A549 (cell line): ENCODE measurements at regions not wholly inside any gene's neighbourhood (a gene's known extent, or its start where the extent isn't known, plus 50 kb on each side); places are given as distances from the start of the nearest gene placed in this dataset.

Source experiments
- ATAC-seq, 2 experiments: fragments of 200-7000 bp in 1 of 2; fragments of >200 bp in 1 of 2; cut with Nextera tagmentation in 1 of 2; cut with Tn5 transposase in 1 of 2; 3 replicates each; pipeline versions ENCODE4 v1.8.0 to v1.9.1; 2018 to 2020; ENCODE audit warnings: mild to moderate bottlenecking in 1 of 2, moderate library complexity in 1 of 2
- CTCF ChIA-PET: fragments of 300-600 bp; sonication (Branson Sonifier 250); formaldehyde crosslinking; extraction: SDS; loops from one replicate; lab custom pipeline; 2021; ENCODE audit warnings: antibody characterized with exemption, inconsistent platforms; lab: Yijun Ruan, JAX
- POLR2A ChIA-PET: fragments of 350-600 bp; formaldehyde crosslinking; extraction: SDS; loops from one replicate; lab custom pipeline; 2021; ENCODE audit warnings: antibody characterized with exemption, inconsistent platforms; lab: Yijun Ruan, JAX
- DNase-seq, 2 experiments: peaks; one replicate each; pipeline versions ENCODE4 v3.0.0 to v3.0.0-alpha.2; 2011 to 2016; ENCODE audit warnings: low read depth in 1 of 2, low spot score in 1 of 2
- FAIRE-seq: peaks from 2 replicates; lab custom pipeline; 2011; peaks lifted over from hg19 to GRCh38; lab: Jason Lieb, UNC
- H3K27ac ChIP-seq, 2 experiments: fragments of >200 bp; sonication (Bioruptor Twin); formaldehyde crosslinking; 3 replicates each; pipeline ENCODE4 v1.5.1; 2016 to 2017
- H3K4me1 ChIP-seq: fragments of >200 bp; sonication (Bioruptor Twin); formaldehyde crosslinking; 3 replicates; pipeline ENCODE4 v1.6.1; 2016
- H3K4me2 ChIP-seq: fragments of >200 bp; sonication (Bioruptor Twin); formaldehyde crosslinking; 3 replicates; pipeline ENCODE4 v1.6.1; 2016
- H3K4me3 ChIP-seq: fragments of >200 bp; sonication (Bioruptor Twin); formaldehyde crosslinking; 3 replicates; pipeline ENCODE4 v1.5.1; 2016
- H3K9me3 ChIP-seq: fragments of >200 bp; sonication (Bioruptor Twin); formaldehyde crosslinking; 3 replicates; pipeline ENCODE4 v1.6.1; 2016
- CTCF ChIP-seq: fragments of >200 bp; sonication (Bioruptor Twin); formaldehyde crosslinking; IDR thresholded peaks from 3 replicates; pipeline ENCODE4 v1.5.1; 2016
- E2F6 ChIP-seq: IDR thresholded peaks from 2 replicates; pipeline ENCODE4 v1.6.1; 2012; ENCODE audit warnings: low read depth, borderline replicate concordance
- EP300 ChIP-seq, 2 experiments: fragments of >200 bp; sonication (Bioruptor Twin); formaldehyde crosslinking; IDR thresholded peaks; 2 replicates in 1 of 2; 3 replicates in 1 of 2; pipeline ENCODE4 v1.6.1; 2016 to 2017
- JUN ChIP-seq, 2 experiments: fragments of >200 bp; sonication (Bioruptor Twin); formaldehyde crosslinking; IDR thresholded peaks; 2 replicates in 1 of 2; 3 replicates in 1 of 2; pipeline ENCODE4 v1.6.1; 2016 to 2017
- MAX ChIP-seq: IDR thresholded peaks from 2 replicates; pipeline ENCODE4 v1.6.1; 2012
- RAD21 ChIP-seq, 2 experiments: fragments of >200 bp in 1 of 2; sonication (Bioruptor Twin) in 1 of 2; formaldehyde crosslinking in 1 of 2; IDR thresholded peaks in 1 of 2; conservative IDR thresholded peaks in 1 of 2; 2 replicates in 1 of 2; 3 replicates in 1 of 2; pipeline ENCODE4 v1.6.1; 2012 to 2018; ENCODE audit warnings: inconsistent platforms in 1 of 2
- SMC3 ChIP-seq: fragments of >200 bp; sonication (Bioruptor Twin); formaldehyde crosslinking; IDR thresholded peaks from 3 replicates; pipeline ENCODE4 v1.6.1; 2018; ENCODE audit warnings: inconsistent platforms
- WGBS: methylation state at CpG from one replicate; pipeline ENCODE4 v1.1.6; 2017; ENCODE audit errors: missing lambda C conversion rate; 5-methylcytosine and 5-hydroxymethylcytosine counted together
- small RNA-seq, 6 experiments: library from RNA; depleted of rRNA; stranded (forward); fragments of <200 nt; gene quantifications; one replicate each; pipeline ENCODE3, GENCODE V24; 2012

- peak; percentile 76 for TF ChIP-seq SMC3
- peak; percentile 90 for TF ChIP-seq MAX
- no peak for TF ChIP-seq EP300 (IDR thresholded peaks at IDR 0.05)
- peak; percentile 87 for TF ChIP-seq E2F6
- TF ChIP-seq JUN (IDR thresholded peaks at IDR 0.05) = no peak
- TF ChIP-seq RAD21 (conservative IDR thresholded peaks at IDR 0.05 in 1 of 2, IDR thresholded peaks at IDR 0.05 in 1 of 2) = peak; percentile 72 to 75
- TF ChIP-seq CTCF = peak; percentile 73
- CTCF ChIA-PET = interaction anchor here (0.5 to 7.5 kb wide), 36 partner anchors 8 to 776 kb away, joined by 3 to 105 read pairs (median 4); partner anchors contain the start of gene MBIP
- Histone ChIP-seq H3K4me3 (no peak overlapping the region), H3K9me3 (no peaks in the 10 kb centered on the region), H3K4me2 (no peak overlapping the region), H3K4me1 (no peaks in the 10 kb centered on the region), H3K27ac (no peak overlapping the region)
- DNase-seq (peak; percentile 38 to 81), ATAC-seq (peak; percentile 92 to 99), FAIRE-seq (no peak)
- POLR2A ChIA-PET = no interaction called here
- 15% methylated on average over 4 of the region's 4 CpGs for WGBS
Measured at GRCh38 chr14:36373982-36374673, 53.7 kb upstream of the MBIP start.

Small RNAs in the stretch of these regions (small RNA-seq; reads per million reads assigned to genes)
- gene RNU7-93P = 0 reads per million in 6 experiments
